Fibroblast of mammary gland (primary cell): ENCODE measurements at regions not wholly inside any gene's neighbourhood (a gene's known extent, or its start where the extent isn't known, plus 50 kb on each side); places are given as distances from the start of the nearest gene placed in this dataset.

Experiments
- DNase-seq: peaks from one replicate; pipeline ENCODE4 v3.0.0-alpha.2; 2010; ENCODE audit warnings: low read depth
- H3K4me3 ChIP-seq: 2 replicates; pipeline ENCODE4 v1.5.1; 2011; ENCODE audit warnings: low read depth, mild to moderate bottlenecking, low read length, moderate library complexity; ENCODE audit not compliant: control insufficient read depth
- CTCF ChIP-seq: conservative IDR thresholded peaks from 2 replicates; pipeline ENCODE4 v1.5.1; 2011; ENCODE audit warnings: low read depth, low read length, inconsistent platforms; ENCODE audit not compliant: control insufficient read depth, insufficient read depth

GRCh38 chr2:144159240-144159639, 360.7 kb downstream of the ZEB2 start:
- DNase-seq = no peak
- no peak overlapping the region for H3K4me3 ChIP-seq
- TF ChIP-seq CTCF = no peak

- DNase-seq = no peak
- H3K4me3 ChIP-seq = no peak overlapping the region
- no peak for TF ChIP-seq CTCF
These were observed 361.8 kb downstream of the ZEB2 start for GRCh38 chr2:144158096-144158495.

DNA sequence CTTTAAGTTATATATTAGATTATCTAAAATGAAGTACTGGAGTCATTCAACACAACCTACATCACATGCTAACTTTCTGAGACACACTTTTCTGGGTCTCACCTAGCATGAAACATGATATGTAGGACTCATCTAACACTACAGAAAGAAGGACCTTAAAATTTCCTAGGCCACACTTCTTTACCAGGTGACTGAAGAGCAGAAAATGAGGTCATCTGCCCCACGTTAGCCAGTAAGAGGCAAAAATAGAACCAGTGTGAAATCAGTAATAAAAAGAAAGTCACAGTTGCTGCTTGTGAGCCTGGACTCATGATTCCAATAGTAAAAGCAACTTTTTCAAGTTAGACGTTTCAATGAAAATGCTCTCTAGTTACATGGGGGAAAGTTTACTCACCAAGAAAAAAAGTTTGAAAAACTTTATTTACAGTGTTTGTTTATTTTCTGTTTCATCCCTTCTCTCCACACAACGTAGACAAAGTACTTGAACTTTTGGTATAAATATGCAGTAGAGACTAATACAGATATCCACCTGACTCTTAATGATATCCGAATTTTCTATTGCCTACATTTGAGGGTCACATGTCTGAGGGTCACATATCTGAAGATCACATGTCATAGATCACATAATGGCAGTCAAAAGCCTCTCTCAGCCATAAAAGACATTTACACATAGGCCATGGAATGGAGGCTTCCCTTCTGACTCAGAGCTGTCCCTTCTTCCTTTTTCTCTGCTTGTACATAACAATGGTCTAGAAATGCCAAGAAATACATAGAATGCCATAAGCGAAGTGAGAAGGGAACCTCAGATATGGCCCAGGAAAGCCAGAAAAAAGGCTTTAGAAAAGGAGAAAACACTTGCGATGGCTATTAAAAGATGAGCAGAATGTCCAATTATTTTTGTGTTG, 362.9 kb downstream of the ZEB2 start:
- TF ChIP-seq CTCF = no peak
- no peak overlapping the region for H3K4me3 ChIP-seq
- DNase-seq = no peak

GRCh38 chr2:144154205-144154604, 365.7 kb downstream of the ZEB2 start:
- no peak for TF ChIP-seq CTCF
- no peak overlapping the region for H3K4me3 ChIP-seq
- DNase-seq = no peak

DNA sequence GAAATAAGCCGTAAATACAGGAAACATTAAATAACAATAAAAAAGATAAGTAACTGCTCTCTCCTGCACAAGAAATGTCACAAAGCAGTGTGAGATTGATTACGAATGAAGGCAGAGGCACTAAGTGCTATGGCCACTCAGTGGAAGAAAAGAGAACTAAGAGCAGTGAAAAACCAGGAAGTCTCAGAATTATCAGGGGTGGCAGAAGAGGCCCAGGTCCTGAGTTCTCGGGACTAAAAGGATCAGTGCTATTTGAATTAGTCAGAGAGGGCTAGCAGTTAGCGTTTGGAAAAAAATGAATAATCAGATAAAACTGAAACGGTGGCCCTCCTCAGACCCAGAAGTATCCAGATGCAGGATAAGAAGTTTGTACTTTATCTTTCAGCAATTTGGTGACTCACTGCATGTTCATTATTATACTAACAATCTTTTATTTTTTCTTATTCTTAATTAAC, 367.1 kb downstream of the ZEB2 start:
- TF ChIP-seq CTCF = peak; percentile 10
- H3K4me3 ChIP-seq = no peak overlapping the region
- peak; percentile 45 for DNase-seq

DNA sequence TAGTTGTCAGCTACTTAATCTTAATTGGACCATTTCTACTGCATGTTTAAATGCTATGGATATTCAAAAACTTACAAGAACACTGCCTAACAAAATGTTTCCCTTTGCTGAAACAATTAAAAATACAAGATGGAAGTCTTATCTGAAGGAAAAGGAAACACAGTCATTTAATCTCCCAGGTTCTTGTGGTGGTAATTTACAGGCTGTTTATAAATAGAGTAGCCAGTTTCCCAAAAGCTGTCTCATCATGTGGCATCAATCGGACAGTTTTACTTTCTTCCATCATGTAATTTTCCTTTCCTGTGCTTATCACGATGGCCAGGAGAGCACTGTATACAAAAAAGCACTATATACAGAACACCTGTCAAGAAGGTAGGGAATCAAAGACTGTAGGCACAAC, 368.1 kb downstream of the ZEB2 start:
- no peak for TF ChIP-seq CTCF
- DNase-seq = no peak
- no peak overlapping the region for H3K4me3 ChIP-seq
